ENCODE measurements at regions not wholly inside any gene's neighbourhood (a gene's known extent, or its start where the extent isn't known, plus 50 kb on each side); places are given as distances from the start of the nearest gene placed in this dataset.

DNA sequence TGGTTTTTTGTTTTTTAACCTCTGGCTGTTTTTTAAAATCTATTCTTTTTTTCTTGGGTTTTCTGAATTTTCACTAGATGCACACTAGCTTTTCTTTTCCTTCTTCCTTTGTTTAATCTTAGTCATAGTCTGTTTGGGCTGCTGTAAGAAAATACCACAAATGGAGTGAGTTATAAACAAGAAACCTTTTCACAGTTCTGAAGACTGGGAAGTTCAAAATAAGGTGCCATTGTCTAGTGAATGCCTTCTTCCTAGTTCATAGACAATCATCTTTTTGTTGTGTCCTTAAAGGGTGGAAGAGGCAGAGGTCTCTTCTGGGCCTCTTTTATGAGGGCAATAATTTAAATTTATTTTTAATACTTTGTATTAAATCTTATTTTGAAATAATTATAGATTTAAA is 532.9 kb upstream of the ANO5 start:
- intact Hi-C loops (cut with DNase I): no loop called here
- H3K4me1 ChIP-seq: no peaks in the 10 kb centered on the region
- TF ChIP-seq, protein P1, sequence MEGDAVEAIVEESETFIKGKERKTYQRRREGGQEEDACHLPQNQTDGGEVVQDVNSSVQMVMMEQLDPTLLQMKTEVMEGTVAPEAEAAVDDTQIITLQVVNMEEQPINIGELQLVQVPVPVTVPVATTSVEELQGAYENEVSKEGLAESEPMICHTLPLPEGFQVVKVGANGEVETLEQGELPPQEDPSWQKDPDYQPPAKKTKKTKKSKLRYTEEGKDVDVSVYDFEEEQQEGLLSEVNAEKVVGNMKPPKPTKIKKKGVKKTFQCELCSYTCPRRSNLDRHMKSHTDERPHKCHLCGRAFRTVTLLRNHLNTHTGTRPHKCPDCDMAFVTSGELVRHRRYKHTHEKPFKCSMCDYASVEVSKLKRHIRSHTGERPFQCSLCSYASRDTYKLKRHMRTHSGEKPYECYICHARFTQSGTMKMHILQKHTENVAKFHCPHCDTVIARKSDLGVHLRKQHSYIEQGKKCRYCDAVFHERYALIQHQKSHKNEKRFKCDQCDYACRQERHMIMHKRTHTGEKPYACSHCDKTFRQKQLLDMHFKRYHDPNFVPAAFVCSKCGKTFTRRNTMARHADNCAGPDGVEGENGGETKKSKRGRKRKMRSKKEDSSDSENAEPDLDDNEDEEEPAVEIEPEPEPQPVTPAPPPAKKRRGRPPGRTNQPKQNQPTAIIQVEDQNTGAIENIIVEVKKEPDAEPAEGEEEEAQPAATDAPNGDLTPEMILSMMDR (IDR thresholded peaks at IDR 0.05): no peak
- no peaks in the 10 kb centered on the region for H3K36me3 ChIP-seq
- H3K9ac ChIP-seq (ENCODE audit: low read depth in 2 of 2, low read length in 2 of 2): no peak overlapping the region
- no peaks in the 10 kb centered on the region for H3K9me3 ChIP-seq
- DNase-seq: no peak
- H3K27ac ChIP-seq: no peak overlapping the region
- no peaks in the 10 kb centered on the region for H3K27me3 ChIP-seq
- no peak overlapping the region for H3K4me3 ChIP-seq

DNA sequence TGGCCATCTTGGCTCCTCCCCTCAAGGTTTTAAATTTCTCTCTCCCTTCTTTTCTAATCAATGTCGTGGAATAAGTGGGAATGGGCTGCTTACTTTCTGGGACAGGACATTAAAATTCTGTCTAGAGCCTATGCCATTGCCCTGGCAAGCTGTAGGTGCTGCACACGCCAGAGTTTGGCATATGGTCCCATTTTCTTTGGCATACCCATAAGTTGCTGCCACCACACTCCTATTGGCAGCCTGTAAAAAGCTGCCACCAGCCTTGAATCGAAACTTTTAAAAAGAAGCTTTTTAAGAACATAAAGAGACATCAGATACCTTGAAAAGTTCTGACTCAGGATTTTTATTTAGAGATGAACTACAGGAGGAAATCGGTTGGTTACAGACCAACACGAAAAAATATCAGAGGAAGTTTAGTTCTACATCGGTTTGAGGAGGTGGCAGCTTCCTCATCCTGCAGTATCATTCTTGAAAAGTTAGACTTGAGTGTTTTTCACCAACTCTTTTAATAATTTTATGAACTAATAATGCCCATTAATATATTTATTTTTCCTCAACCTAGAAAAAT is 517.8 kb upstream of the ANO5 start:
- TF ChIP-seq, protein P1 (IDR thresholded peaks at IDR 0.05): no peak
- H3K4me3 ChIP-seq: no peak overlapping the region
- intact Hi-C loops (cut with DNase I): no loop called here
- no peak overlapping the region for H3K27ac ChIP-seq
- no peaks in the 10 kb centered on the region for H3K4me1 ChIP-seq
- no peaks in the 10 kb centered on the region for H3K36me3 ChIP-seq
- H3K9me3 ChIP-seq: no peaks in the 10 kb centered on the region
- no peak for DNase-seq
- H3K27me3 ChIP-seq: no peaks in the 10 kb centered on the region
- no peak overlapping the region for H3K9ac ChIP-seq (ENCODE audit: low read depth in 2 of 2, low read length in 2 of 2)

DNA sequence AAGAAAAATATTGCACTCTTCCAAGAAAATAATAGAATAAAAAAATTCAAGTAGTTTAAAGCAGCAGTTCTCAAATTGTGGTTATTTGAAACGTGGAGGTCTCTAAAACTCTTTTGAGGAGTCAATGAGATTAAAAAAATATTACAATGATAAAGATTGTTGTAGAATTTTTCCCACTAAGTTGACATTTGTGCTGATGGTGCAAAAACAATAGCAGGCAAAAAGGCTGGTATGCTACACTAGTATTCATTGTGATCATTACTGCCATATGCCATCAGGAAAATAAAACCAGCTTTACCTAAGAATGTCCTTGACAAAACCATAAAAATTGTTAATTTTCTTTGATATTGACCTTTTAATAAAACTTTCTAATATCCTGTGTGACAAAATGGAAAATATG is 505.2 kb upstream of the ANO5 start:
- Histone ChIP-seq H3K9me3 (no peaks in the 10 kb centered on the region), H3K27ac (no peak overlapping the region), H3K4me3 (no peak overlapping the region), H3K36me3 (no peaks in the 10 kb centered on the region), H3K9ac (ENCODE audit: low read depth in 2 of 2, low read length in 2 of 2) (no peak overlapping the region), H3K4me1 (no peaks in the 10 kb centered on the region), H3K27me3 (no peaks in the 10 kb centered on the region)
- TF ChIP-seq, protein P1 (IDR thresholded peaks at IDR 0.05): no peak
- intact Hi-C loops (cut with DNase I): no loop called here
- no peak for DNase-seq

DNA sequence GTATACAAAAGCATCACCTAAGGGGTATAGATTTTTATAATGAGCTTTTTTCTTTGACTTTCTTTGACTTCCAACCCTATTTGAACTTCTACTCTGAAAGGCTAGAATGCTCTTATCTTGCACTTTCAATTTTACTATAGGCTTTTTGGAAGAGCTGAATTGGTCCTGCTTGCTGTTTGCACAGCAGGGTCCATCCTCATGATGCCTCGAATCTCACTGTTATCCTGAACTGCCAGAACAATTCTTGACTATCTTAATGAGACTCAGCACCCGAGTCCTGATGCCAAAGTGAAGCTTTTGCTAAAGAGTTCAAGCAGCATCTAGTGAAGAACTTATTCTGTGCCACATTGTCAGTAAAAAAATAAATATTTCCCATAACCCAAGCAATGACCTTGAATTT is 488.3 kb upstream of the ANO5 start:
- intact Hi-C loops (cut with DNase I): no loop called here
- H3K36me3 ChIP-seq: no peaks in the 10 kb centered on the region
- no peak overlapping the region for H3K9ac ChIP-seq (ENCODE audit: low read depth in 2 of 2, low read length in 2 of 2)
- H3K9me3 ChIP-seq: no peaks in the 10 kb centered on the region
- H3K27me3 ChIP-seq: no peaks in the 10 kb centered on the region
- no peak for DNase-seq
- TF ChIP-seq, protein P1 (IDR thresholded peaks at IDR 0.05): no peak
- H3K4me3 ChIP-seq: no peak overlapping the region
- H3K27ac ChIP-seq: no peak overlapping the region
- H3K4me1 ChIP-seq: no peaks in the 10 kb centered on the region

DNA sequence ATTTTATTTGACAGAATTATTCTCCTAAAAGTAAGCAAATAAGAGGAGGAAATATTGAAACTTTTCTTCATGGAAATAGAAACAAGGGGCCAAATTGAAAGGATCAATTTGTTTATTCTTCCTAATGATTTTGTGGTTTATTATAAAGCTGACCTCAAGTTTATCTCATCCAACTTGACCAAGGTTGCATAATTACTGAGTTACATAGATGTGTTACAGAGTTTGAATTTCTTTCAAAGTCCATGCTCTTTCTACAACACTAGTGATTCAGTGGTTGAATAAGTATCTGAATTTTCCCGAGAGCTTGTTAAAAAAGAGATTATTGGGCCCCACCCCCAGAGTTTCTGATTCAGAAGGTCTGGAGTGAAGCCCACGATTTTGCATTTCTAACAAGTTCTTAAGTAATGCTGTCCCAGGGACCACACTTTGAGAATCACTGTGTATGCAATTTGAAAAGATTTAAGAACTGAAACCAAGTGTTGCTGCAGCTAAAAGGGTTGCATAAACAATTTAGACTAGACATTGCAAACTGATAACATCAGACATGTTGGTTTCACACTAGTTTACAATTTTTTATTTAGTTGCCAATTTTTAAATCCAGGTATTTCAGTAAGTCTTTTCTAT is 485.7 kb upstream of the ANO5 start:
- Histone ChIP-seq H3K36me3 (no peaks in the 10 kb centered on the region), H3K27me3 (no peaks in the 10 kb centered on the region), H3K9ac (ENCODE audit: low read depth in 2 of 2, low read length in 2 of 2) (no peak overlapping the region), H3K4me3 (no peak overlapping the region), H3K4me1 (no peaks in the 10 kb centered on the region), H3K9me3 (no peaks in the 10 kb centered on the region), H3K27ac (no peak overlapping the region)
- intact Hi-C loops (cut with DNase I): no loop called here
- no peak for DNase-seq
- TF ChIP-seq, protein P1 (IDR thresholded peaks at IDR 0.05): no peak

Measured in colonic mucosa (tissue), 4 donors.